ENCODE measurements at regions not wholly inside any gene's neighbourhood (a gene's known extent, or its start where the extent isn't known, plus 50 kb on each side); places are given as distances from the start of the nearest gene placed in this dataset.

DNA sequence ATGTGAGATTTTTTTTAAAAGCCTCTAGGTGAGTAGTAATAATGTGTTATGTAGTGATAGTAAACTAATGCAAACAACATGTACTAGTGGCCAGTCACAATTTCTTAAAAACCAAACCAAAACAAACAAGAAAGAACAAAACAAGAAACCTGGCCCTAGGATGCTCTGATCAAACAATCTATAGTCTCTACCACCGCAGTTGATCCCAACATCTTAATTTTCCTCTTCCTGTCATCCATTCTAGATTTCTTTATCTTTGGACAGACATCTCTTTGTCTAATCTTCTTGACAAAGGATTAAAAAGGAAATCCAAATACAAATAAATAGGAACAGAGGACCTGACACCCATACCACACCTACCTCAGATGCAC, 188.2 kb upstream of the ADAMTS5 start:
- no peak for DNase-seq

GRCh38 chr21:27154451-27155129, 187.7 kb upstream of the ADAMTS5 start:
- no peak for DNase-seq

GRCh38 chr21:27152996-27153395, 186.1 kb upstream of the ADAMTS5 start:
- DNase-seq = no peak

DNA sequence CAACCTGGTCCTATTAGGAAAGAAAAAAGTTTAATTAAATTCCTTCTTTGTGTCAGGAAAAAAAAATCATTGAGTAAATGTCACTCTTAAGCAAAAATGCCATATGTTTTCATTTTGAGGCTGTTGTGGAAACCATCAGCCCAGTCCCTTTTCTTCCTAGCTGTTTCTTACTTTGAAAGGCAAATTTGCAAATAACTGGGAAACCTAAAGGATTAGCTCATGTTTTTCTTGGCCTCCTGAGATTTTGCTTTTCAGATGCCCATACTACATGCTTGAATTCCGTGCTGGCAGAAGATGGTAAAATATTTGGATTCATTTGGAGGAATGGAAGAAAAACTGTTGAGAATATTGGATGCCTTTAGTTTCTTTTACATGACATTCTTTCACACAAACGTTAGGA, 182.1 kb upstream of the ADAMTS5 start:
- DNase-seq = no peak

DNA sequence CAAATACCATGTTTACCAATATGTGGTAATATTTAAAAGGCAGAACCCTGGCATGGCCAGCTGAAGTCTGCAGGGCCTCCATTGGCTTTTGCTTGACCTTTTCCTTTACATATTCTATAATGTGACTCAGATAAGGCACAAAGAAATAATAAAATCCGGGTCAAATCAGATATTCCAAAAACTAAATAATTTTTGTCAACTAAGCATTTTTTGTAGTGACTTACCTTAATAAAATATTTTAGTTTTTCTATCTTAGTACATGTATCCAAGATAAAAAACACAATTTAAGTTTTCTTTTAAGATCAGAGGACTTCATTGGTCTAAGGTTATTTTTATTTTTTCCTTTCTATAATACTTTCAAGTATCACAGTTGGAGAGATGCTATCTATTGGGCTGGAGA, 179.4 kb upstream of the ADAMTS5 start:
- no peak for DNase-seq

DNA sequence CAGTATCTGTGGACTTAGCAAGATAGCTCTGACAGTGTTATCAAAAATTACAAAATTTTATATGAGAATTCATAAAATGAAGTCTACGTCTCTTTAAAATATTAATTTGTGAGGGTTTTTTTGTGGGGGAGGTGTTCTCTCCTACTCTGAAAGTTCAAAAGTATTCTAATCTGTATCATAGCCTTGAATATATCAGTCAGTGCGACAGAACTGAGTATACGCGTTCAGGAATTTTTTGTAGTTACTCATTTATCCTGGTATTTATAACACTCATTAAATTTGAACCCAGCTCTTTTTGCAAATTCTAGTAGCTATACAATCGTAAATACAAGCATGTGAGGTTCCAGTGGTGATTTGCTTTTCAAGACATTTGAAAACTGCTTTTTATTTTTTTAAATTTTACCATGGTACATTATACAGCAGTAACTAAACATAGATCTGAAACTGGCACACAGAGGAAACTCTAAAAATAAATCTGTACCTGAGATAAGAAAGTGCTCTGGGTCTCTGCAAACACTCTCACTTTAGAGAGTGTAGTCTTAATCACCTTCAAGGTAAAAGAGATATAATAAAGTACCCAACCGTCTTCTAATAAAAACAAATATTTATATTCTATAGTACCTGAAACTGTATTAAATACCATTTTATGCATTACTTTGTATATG, 178.4 kb upstream of the ADAMTS5 start:
- no peak for DNase-seq

GRCh38 chr21:27143476-27143875, 176.6 kb upstream of the ADAMTS5 start:
- no peak for DNase-seq

DNA sequence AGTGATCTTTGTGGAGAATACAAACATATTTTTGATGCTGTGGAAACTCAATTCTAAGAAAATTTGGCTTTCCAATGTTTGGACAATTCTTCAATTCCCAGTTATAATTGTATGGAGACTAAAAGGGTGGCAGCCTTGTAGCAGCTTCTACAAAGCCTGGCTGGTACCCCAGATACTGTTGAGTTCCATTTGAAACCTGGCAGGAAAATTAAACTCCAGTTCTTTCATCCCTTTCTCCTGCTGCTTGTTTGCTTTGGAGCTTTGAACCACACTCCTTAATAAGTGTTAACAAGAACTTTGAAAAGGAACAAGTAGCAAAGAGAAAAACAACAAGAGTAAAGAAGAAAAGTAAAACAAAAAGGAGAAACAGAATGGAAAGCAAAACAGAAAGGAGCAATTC, 172.6 kb upstream of the ADAMTS5 start:
- no peak for DNase-seq

- DNase-seq = no peak
Measured at GRCh38 chr21:27134516-27134915, 167.6 kb upstream of the ADAMTS5 start.

DNA sequence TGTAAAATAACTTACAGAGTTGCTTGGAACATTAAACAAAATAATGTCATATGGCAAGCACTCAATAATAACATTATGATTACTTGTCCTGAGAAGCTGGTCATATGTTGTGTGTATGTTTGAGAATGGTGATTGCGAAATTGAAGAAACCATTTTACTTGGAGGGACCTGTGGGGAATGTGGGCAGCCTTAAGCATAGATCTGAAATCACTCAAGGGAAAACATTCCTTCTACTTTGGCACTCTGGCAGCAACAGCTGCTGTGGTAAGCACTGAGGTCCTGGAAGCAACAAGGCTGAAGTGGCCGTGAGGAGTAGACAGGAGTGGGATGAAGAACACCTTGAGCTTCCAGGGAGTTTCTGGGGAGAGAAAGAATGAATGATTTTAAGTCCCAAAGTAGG, 165.4 kb upstream of the ADAMTS5 start:
- no peak for DNase-seq

DNA sequence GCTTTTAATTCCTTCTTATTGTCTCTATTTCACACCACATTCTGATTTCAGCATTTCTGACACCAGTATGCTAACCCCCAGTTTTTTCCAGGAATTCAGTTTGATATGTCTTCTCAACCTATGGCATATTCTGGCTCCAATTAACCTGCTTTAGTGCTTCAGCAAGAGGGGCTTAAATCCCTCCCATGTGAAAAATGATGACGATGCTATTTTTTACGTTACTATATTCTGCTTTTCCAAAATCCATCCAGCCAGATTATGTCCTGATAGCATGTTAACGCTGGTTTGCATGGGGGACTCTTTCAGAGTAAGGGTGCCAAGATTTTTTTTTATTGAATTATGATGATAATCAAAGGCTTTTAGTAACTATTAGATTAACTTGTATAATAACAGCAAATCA, 163.3 kb upstream of the ADAMTS5 start:
- no peak for DNase-seq

GRCh38 chr21:27129694-27130093, 162.8 kb upstream of the ADAMTS5 start:
- no peak for DNase-seq

- DNase-seq = no peak
Measured at GRCh38 chr21:27129215-27129614, 162.3 kb upstream of the ADAMTS5 start.

- no peak for DNase-seq
Measured at GRCh38 chr21:27126140-27126539, 159.3 kb upstream of the ADAMTS5 start.

DNA sequence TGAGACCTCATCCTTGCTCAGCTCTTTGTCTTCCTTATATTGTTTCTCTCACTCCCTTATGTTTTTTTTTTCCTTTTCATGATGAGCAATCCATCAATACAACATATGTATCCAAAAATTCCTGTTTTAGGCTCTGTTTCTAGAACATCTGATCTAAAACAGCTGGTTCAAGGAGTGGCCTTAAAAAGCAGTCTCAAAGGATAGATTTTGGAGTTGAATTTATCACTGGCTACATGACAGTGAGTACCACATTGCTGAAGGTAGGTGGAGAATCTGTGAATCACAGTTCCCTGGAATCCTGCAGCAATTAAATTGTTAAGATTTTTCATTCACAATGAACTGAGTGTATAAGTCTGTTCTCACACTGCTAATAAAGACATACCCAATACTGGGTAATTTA, 155.8 kb upstream of the ADAMTS5 start:
- peak; percentile 56 for DNase-seq

DNA sequence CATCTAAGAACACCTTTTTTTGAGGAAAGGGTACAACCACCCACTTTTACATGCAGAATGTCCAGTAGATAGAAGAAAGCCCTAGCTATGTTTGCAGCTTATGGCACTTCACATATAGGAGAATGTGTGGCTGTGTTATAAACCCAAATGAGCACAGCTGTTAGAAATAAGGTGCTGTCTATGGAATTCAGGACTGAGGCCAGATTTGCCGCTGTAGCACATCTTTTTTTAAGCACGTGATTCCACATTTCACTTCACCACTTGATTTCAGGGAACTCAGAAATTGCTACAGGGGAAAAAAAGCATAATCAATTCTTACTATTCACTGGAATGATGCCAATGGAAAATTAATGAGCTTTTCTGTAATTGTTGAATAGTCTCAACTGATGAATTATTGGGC, 147.2 kb upstream of the ADAMTS5 start:
- no peak for DNase-seq

DNA sequence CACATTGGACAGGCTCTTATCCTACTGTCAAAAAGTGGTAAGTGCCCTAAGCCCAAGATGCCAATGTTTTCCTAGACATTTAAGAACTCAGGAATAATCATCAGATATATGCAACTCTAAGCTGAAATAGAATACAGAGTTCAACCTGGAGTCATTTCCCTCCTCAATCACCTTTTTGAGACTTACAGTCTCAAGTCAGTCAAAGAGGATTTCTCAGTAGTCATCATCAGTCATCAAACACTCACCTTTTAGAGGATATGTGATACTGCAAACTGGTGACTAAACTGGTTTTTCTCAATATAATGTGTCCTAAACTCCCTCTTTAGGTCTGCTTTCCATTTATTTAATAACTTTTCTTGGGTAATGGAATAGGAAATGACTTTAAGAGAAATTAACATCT, 145.3 kb upstream of the ADAMTS5 start:
- DNase-seq = no peak

DNA sequence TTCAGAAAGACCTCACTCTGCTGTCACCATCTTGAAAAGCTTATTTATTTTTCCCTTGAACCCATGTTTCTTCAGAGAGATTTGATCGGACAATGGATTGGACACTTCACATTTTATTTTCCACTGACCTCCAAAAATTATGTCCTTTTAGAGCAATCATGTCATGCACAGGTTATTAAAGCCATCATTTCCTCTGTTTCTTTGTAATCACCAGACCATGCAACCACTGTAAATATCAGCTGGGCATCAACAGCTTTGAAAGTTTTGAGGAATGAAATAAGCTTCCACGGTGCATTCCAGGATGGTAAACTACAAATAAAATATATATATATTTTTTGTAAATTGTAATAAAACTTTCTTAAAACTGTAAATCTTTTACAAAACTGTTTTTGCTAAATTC, 144.1 kb upstream of the ADAMTS5 start:
- DNase-seq = no peak

- DNase-seq = no peak
Measured at GRCh38 chr21:27108701-27109100, 141.8 kb upstream of the ADAMTS5 start.

- DNase-seq = peak; percentile 62
Measured at GRCh38 chr21:27108228-27108627, 141.3 kb upstream of the ADAMTS5 start.

- DNase-seq = no peak
Measured at GRCh38 chr21:27104846-27105431, 138.1 kb upstream of the ADAMTS5 start.

GRCh38 chr21:27103768-27104167, 136.9 kb upstream of the ADAMTS5 start:
- no peak for DNase-seq

GRCh38 chr21:27101523-27101922, 134.6 kb upstream of the ADAMTS5 start:
- DNase-seq = peak; percentile 53
